ENCODE measurements at regions not wholly inside any gene's neighbourhood (a gene's known extent, or its start where the extent isn't known, plus 50 kb on each side); places are given as distances from the start of the nearest gene placed in this dataset.

GRCh38 chr2:128492966-128493811, 174.5 kb upstream of the HS6ST1 start:
- TF ChIP-seq CTCF (IDR thresholded peaks at IDR 0.05; ENCODE audit: insufficient read depth, low read length, poor library complexity, severe bottlenecking) (no peak), EZH2phosphoT487 (conservative IDR thresholded peaks at IDR 0.05; ENCODE audit: low read length) (no peak)
